NT2/D1 (cell line): ENCODE measurements at regions not wholly inside any gene's neighbourhood (a gene's known extent, or its start where the extent isn't known, plus 50 kb on each side); places are given as distances from the start of the nearest gene placed in this dataset.

ENCODE experiments used
- SUZ12 ChIP-seq: IDR thresholded peaks from 2 replicates; pipeline ENCODE4 v1.6.1; 2011; ENCODE audit not compliant: insufficient read length, insufficient read depth; ENCODE audit errors: extremely low read depth
- YY1 ChIP-seq: IDR thresholded peaks from 2 replicates; pipeline ENCODE4 v1.6.1; 2011; ENCODE audit not compliant: insufficient read length, insufficient read depth
- ZNF274 ChIP-seq: IDR thresholded peaks from 2 replicates; pipeline ENCODE4 v1.6.1; 2011; ENCODE audit warnings: mild to moderate bottlenecking, low read depth, low read length

DNA sequence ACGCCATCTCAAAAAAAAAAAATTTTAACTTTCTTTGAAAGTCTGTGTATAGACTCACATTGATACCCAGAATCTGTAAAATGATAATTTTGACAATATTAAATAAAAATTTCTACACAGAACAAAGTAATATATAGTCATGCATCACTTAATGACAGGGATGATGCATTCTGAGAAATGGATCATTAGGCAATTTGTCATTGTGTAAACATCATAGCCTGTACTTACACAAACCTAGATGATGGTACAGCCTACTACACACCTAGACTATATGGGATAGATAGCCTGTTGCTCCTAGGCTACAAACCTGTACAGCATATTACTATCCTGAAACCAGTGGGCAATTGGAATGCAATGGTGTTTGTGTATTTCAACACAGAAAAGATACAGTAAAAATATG, 107.7 kb downstream of the BLTP1 start:
- TF ChIP-seq SUZ12 (no peak), ZNF274 (no peak), YY1 (no peak)
